H9 (cell line): ENCODE measurements at regions not wholly inside any gene's neighbourhood (a gene's known extent, or its start where the extent isn't known, plus 50 kb on each side); places are given as distances from the start of the nearest gene placed in this dataset.

ENCODE experiments used
- DNase-seq: peaks from one replicate; pipeline ENCODE4 v3.0.0-alpha.2; 2017
- H2AFZ ChIP-seq: one replicate; pipeline ENCODE4 v1.6.1; 2013; ENCODE audit warnings: mild to moderate bottlenecking, low read length, control low read depth, moderate library complexity
- H2AK5ac ChIP-seq: 2 replicates; pipeline ENCODE4 v1.6.1; 2013; ENCODE audit warnings: low read length, control low read depth, mixed read lengths; ENCODE audit not compliant: insufficient read length
- H2BK120ac ChIP-seq: one replicate; pipeline ENCODE4 v1.6.1; 2013; ENCODE audit warnings: low read depth, mild to moderate bottlenecking, low read length, control low read depth, inconsistent platforms; ENCODE audit not compliant: poor library complexity, severe bottlenecking
- H2BK12ac ChIP-seq: 2 replicates; pipeline ENCODE4 v1.6.1; 2013; ENCODE audit warnings: low read length, control low read depth, mixed read lengths, low read depth; ENCODE audit not compliant: insufficient read length
- H2BK15ac ChIP-seq: 2 replicates; pipeline ENCODE4 v1.6.1; 2013; ENCODE audit warnings: low read depth, low read length, control low read depth
- H2BK20ac ChIP-seq: one replicate; pipeline ENCODE4 v1.6.1; 2013; ENCODE audit warnings: low read depth, mild to moderate bottlenecking, low read length, control low read depth, inconsistent platforms; ENCODE audit not compliant: poor library complexity, severe bottlenecking
- H2BK5ac ChIP-seq: 2 replicates; pipeline ENCODE4 v1.6.1; 2013; ENCODE audit warnings: low read length, control low read depth, mixed read lengths; ENCODE audit not compliant: insufficient read length
- H3K14ac ChIP-seq: 2 replicates; pipeline ENCODE4 v1.6.1; 2013; ENCODE audit warnings: low read length, control low read depth; ENCODE audit not compliant: insufficient read depth
- H3K18ac ChIP-seq: 2 replicates; pipeline ENCODE4 v1.6.1; 2013; ENCODE audit warnings: low read depth, mild to moderate bottlenecking, mixed read lengths, low read length, control low read depth; ENCODE audit not compliant: insufficient read length
- H3K23ac ChIP-seq: 2 replicates; pipeline ENCODE4 v1.6.1; 2013; ENCODE audit warnings: low read length, control low read depth, mixed read lengths, low read depth; ENCODE audit not compliant: insufficient read length
- H3K23me2 ChIP-seq: 2 replicates; pipeline ENCODE4 v1.6.1; 2013; ENCODE audit warnings: low read depth, mild to moderate bottlenecking, mixed read lengths, low read length, control low read depth; ENCODE audit not compliant: insufficient read length, poor library complexity, severe bottlenecking
- H3K27ac ChIP-seq: 2 replicates; pipeline ENCODE4 v1.5.1; 2013; ENCODE audit warnings: low read length, control low read depth, mixed read lengths, low read depth; ENCODE audit not compliant: insufficient read length
- H3K27me3 ChIP-seq: 2 replicates; pipeline ENCODE4 v1.6.1; 2013; ENCODE audit warnings: low read length, control low read depth, inconsistent platforms; ENCODE audit not compliant: insufficient read depth
- H3K4ac ChIP-seq: 2 replicates; pipeline ENCODE4 v1.6.1; 2013; ENCODE audit warnings: low read depth, mild to moderate bottlenecking, control low read depth, inconsistent platforms, low read length, moderate library complexity
- H3K4me1 ChIP-seq: 2 replicates; pipeline ENCODE4 v1.6.1; 2013; ENCODE audit warnings: low read length, control low read depth, inconsistent platforms; ENCODE audit not compliant: insufficient read depth
- H3K4me2 ChIP-seq: 2 replicates; pipeline ENCODE4 v1.6.1; 2013; ENCODE audit warnings: low read length, control low read depth, mixed read lengths; ENCODE audit not compliant: insufficient read length, insufficient read depth
- H3K56ac ChIP-seq: 2 replicates; pipeline ENCODE4 v1.6.1; 2013; ENCODE audit warnings: low read depth, mild to moderate bottlenecking, mixed read lengths, low read length, control low read depth; ENCODE audit not compliant: insufficient read length
- H3K79me1 ChIP-seq: 2 replicates; pipeline ENCODE4 v1.6.1; 2013; ENCODE audit warnings: low read depth, mild to moderate bottlenecking, moderate library complexity, low read length, control low read depth, inconsistent platforms; ENCODE audit not compliant: insufficient read depth, poor library complexity, severe bottlenecking
- H3K79me2 ChIP-seq: 2 replicates; pipeline ENCODE4 v1.6.1; 2013; ENCODE audit warnings: low read length, control low read depth, inconsistent platforms; ENCODE audit not compliant: insufficient read depth
- H3K9ac ChIP-seq: 2 replicates; pipeline ENCODE4 v1.6.1; 2013; ENCODE audit warnings: low read length, control low read depth, mixed read lengths; ENCODE audit not compliant: insufficient read length; ENCODE audit errors: extremely low read depth
- H3K9me3 ChIP-seq: one replicate; pipeline ENCODE4 v1.6.1; 2013; ENCODE audit warnings: low read depth, low read length, inconsistent platforms; ENCODE audit not compliant: control insufficient read depth
- H3T11ph ChIP-seq: one replicate; pipeline ENCODE4 v1.6.1; 2013; ENCODE audit warnings: mild to moderate bottlenecking, low read length, control low read depth, inconsistent platforms
- H4K20me1 ChIP-seq: one replicate; pipeline ENCODE4 v1.6.1; 2013; ENCODE audit not compliant: control insufficient read depth, insufficient read length, insufficient read depth
- H4K5ac ChIP-seq: 2 replicates; pipeline ENCODE4 v1.6.1; 2013; ENCODE audit warnings: low read depth, mild to moderate bottlenecking, mixed read lengths, low read length, control low read depth; ENCODE audit not compliant: insufficient read length
- H4K8ac ChIP-seq: replicated peaks from 2 replicates; pipeline ENCODE4 v1.6.1; 2013; ENCODE audit warnings: low read length, control low read depth, mixed read lengths, low read depth; ENCODE audit not compliant: insufficient read length
- H4K91ac ChIP-seq: 2 replicates; pipeline ENCODE4 v1.6.1; 2013; ENCODE audit warnings: low read depth, mild to moderate bottlenecking, moderate library complexity, mixed read lengths, low read length, control low read depth; ENCODE audit not compliant: insufficient read length
- H3K27ac Mint-ChIP-seq, 3 experiments: 2 replicates in 2 of 3; 3 replicates in 1 of 3; pipeline ENCODE4 v1.8.0; 2020 to 2021; ENCODE audit warnings: mixed read lengths in 3 of 3, mild to moderate bottlenecking in 1 of 3, moderate library complexity in 1 of 3
- H3K27me3 Mint-ChIP-seq: 2 replicates; pipeline ENCODE4 v1.8.0; 2021; ENCODE audit warnings: low read depth, mild to moderate bottlenecking, moderate library complexity, mixed read lengths
- H3K36me3 Mint-ChIP-seq, 3 experiments: 2 replicates in 2 of 3; 3 replicates in 1 of 3; pipeline ENCODE4 v1.8.0; 2020 to 2021; ENCODE audit warnings: low read depth in 3 of 3, mixed read lengths in 3 of 3; ENCODE audit not compliant: insufficient read depth in 1 of 3
- H3K4me1 Mint-ChIP-seq, 2 experiments: 2 replicates each; pipeline ENCODE4 v1.8.0; 2020; ENCODE audit warnings: mixed read lengths in 2 of 2
- H3K4me3 Mint-ChIP-seq, 2 experiments: 2 replicates in 1 of 2; 3 replicates in 1 of 2; pipeline ENCODE4 v1.8.0; 2020 to 2021; ENCODE audit warnings: mild to moderate bottlenecking in 2 of 2, mixed read lengths in 2 of 2, moderate library complexity in 1 of 2
- H3K9me3 Mint-ChIP-seq, 2 experiments: 2 replicates in 1 of 2; 3 replicates in 1 of 2; pipeline ENCODE4 v1.8.0; 2020; ENCODE audit warnings: mild to moderate bottlenecking in 2 of 2, mixed read lengths in 2 of 2, moderate library complexity in 1 of 2
- CTCF ChIP-seq: fragments of 200-600 bp; sonication (generic); conservative IDR thresholded peaks from 3 replicates; pipeline ENCODE4 v1.8.0; 2021; ENCODE audit warnings: antibody characterized with exemption, mild to moderate bottlenecking
- WGBS: extraction: QIAGEN DNeasy Blood & Tissue Kit; methylation state at CpG from one replicate; pipeline ENCODE4 v1.1.7; 2013; ENCODE audit warnings: missing lambda C conversion rate, low lambda C conversion rate, mixed read lengths; ENCODE audit not compliant: insufficient read length; ENCODE audit errors: extremely low coverage; 5-methylcytosine and 5-hydroxymethylcytosine counted together

GRCh38 chr12:105993766-105994555 is 144.8 kb downstream of the NUAK1 start:
- Histone ChIP-seq H3K18ac (no peak overlapping the region), H4K5ac (no peak overlapping the region), H3K56ac (no peak overlapping the region), H3K4me2 (no peak overlapping the region), H3K27ac (no peak overlapping the region), H2BK12ac (no peak overlapping the region), H3K4me1 (peaks cover 3% of the 10 kb centered on the region; the same call in 1 of the 2 replicates), H3K9me3 (no peaks in the 10 kb centered on the region), H3T11ph (no peak overlapping the region), H3K79me1 (no peaks in the 10 kb centered on the region), H2AFZ (no peak overlapping the region), H4K8ac (no peak overlapping the region), H2AK5ac (no peak overlapping the region), H2BK20ac (no peak overlapping the region), H4K20me1 (no peaks in the 10 kb centered on the region), H3K9ac (no peak overlapping the region), H3K79me2 (no peaks in the 10 kb centered on the region), H3K27me3 (no peaks in the 10 kb centered on the region), H3K4ac (no peak overlapping the region), H3K14ac (no peak overlapping the region), H2BK5ac (no peak overlapping the region), H2BK15ac (no peak overlapping the region), H3K23me2 (no peaks in the 10 kb centered on the region), H3K23ac (no peak overlapping the region), H2BK120ac (no peak overlapping the region), H4K91ac (no peak overlapping the region)
- no peak for DNase-seq
- no CpG with 5 or more reads among the region's 22 CpGs for WGBS
- Mint-ChIP-seq H3K9me3 (no peaks in the 10 kb centered on the region; a peak in 1 of 5 replicates), H3K27me3 (peaks cover 7% of the 10 kb centered on the region), H3K36me3 (no peaks in the 10 kb centered on the region; a peak in 1 of 7 replicates), H3K4me3 (no peak overlapping the region), H3K27ac (no peak overlapping the region; a peak in 1 of 7 replicates), H3K4me1 (peaks cover 14% of the 10 kb centered on the region in 2 experiments)
- TF ChIP-seq CTCF: no peak
